Thymus (tissue), 11 donors: ENCODE measurements at regions not wholly inside any gene's neighbourhood (a gene's known extent, or its start where the extent isn't known, plus 50 kb on each side); places are given as distances from the start of the nearest gene placed in this dataset.

Experiments used
- DNase-seq, 9 donors: peaks; one replicate each; pipeline ENCODE4 v3.0.0-alpha.2; 2013; ENCODE audit warnings: low spot score in 9 of 9, low read depth in 6 of 9, missing footprints in 1 of 9
- H3K27ac ChIP-seq, 2 donors: one replicate each; pipeline ENCODE4 v1.5.1; 2013; ENCODE audit warnings: control low read depth in 1 of 2, low read depth in 1 of 2, low read length in 1 of 2, mild to moderate bottlenecking in 1 of 2, moderate library complexity in 1 of 2
- H3K27me3 ChIP-seq, 2 donors: one replicate each; pipeline ENCODE4 v1.5.1; 2013; ENCODE audit warnings: low read length in 1 of 2; ENCODE audit not compliant: control insufficient read depth in 2 of 2, insufficient read depth in 1 of 2
- H3K36me3 ChIP-seq, 2 donors: one replicate each; pipeline ENCODE4 v1.5.1; 2013; ENCODE audit warnings: low read length in 1 of 2, mild to moderate bottlenecking in 1 of 2, moderate library complexity in 1 of 2; ENCODE audit not compliant: control insufficient read depth in 2 of 2, insufficient read depth in 2 of 2
- H3K4me1 ChIP-seq, 2 donors: one replicate each; pipeline ENCODE4 v1.5.1; 2013; ENCODE audit warnings: low read length in 2 of 2; ENCODE audit not compliant: control insufficient read depth in 2 of 2, insufficient read depth in 2 of 2
- H3K4me3 ChIP-seq, 2 donors: one replicate each; pipeline ENCODE4 v1.5.1; 2013; ENCODE audit warnings: low read length in 2 of 2, control low read depth in 1 of 2, mild to moderate bottlenecking in 1 of 2
- H3K9me3 ChIP-seq, 2 donors: one replicate each; pipeline ENCODE4 v1.5.1; 2013; ENCODE audit warnings: low read length in 1 of 2, mild to moderate bottlenecking in 1 of 2; ENCODE audit not compliant: control insufficient read depth in 2 of 2, insufficient read depth in 1 of 2
- WGBS: extraction: QIAGEN DNeasy Blood & Tissue Kit; methylation state at CpG from one replicate; pipeline ENCODE4 v1.1.7; 2013; 5-methylcytosine and 5-hydroxymethylcytosine counted together
- donor health status: healthy.

GRCh38 chr1:4027008-4027407 is 126.9 kb upstream of the C1orf174 start:
- no peak overlapping the region for H3K27ac ChIP-seq
- no peaks in the 10 kb centered on the region for H3K36me3 ChIP-seq
- H3K4me3 ChIP-seq, result no peak overlapping the region
- H3K4me1 ChIP-seq, result peaks cover 3 to 4% of the 10 kb centered on the region in 2 donors
- no peak for DNase-seq
- H3K27me3 ChIP-seq, result no peaks in the 10 kb centered on the region
- 90% methylated on average over 11 of the region's 11 CpGs for WGBS
- H3K9me3 ChIP-seq, result no peaks in the 10 kb centered on the region

- WGBS, result 55% methylated on average over 16 of the region's 16 CpGs
- DNase-seq, result peak in 4 of 9 donors; percentile 36 to 65 (median 55)
- Histone ChIP-seq H3K4me1 (peaks cover 3 to 4% of the 10 kb centered on the region in 2 donors), H3K27ac (no peak overlapping the region), H3K9me3 (no peaks in the 10 kb centered on the region), H3K36me3 (no peaks in the 10 kb centered on the region), H3K27me3 (no peaks in the 10 kb centered on the region), H3K4me3 (no peak overlapping the region)
Measured at GRCh38 chr1:4027492-4028138, 127.5 kb upstream of the C1orf174 start.

- H3K4me3 ChIP-seq, result no peak overlapping the region
- WGBS, result 92% methylated on average over 6 of the region's 6 CpGs
- H3K36me3 ChIP-seq, result no peaks in the 10 kb centered on the region
- H3K27ac ChIP-seq, result no peak overlapping the region
- no peaks in the 10 kb centered on the region for H3K9me3 ChIP-seq
- no peak for DNase-seq
- H3K4me1 ChIP-seq, result peaks cover 3 to 4% of the 10 kb centered on the region in 2 donors
- no peaks in the 10 kb centered on the region for H3K27me3 ChIP-seq
Measured at GRCh38 chr1:4028139-4028501, 128.0 kb upstream of the C1orf174 start.

GRCh38 chr1:4029376-4029775 is 129.3 kb upstream of the C1orf174 start:
- no peaks in the 10 kb centered on the region for H3K27me3 ChIP-seq
- H3K36me3 ChIP-seq, result no peaks in the 10 kb centered on the region

GRCh38 chr1:4032571-4032970 is 132.5 kb upstream of the C1orf174 start:
- WGBS, result 59% methylated on average over 6 of the region's 6 CpGs
- no peaks in the 10 kb centered on the region for H3K9me3 ChIP-seq
- H3K4me3 ChIP-seq, result no peak overlapping the region
- no peak overlapping the region for H3K27ac ChIP-seq
- no peaks in the 10 kb centered on the region for H3K36me3 ChIP-seq
- no peak for DNase-seq
- H3K27me3 ChIP-seq, result no peaks in the 10 kb centered on the region
- H3K4me1 ChIP-seq, result peaks cover 3 to 4% of the 10 kb centered on the region in 2 donors

More at GRCh38 chr1:4029376-4029775, 129.3 kb upstream of the C1orf174 start:
- Histone ChIP-seq H3K9me3 (no peaks in the 10 kb centered on the region), H3K27ac (no peak overlapping the region), H3K4me1 (peaks cover 3 to 4% of the 10 kb centered on the region in 2 donors), H3K4me3 (no peak overlapping the region)
- DNase-seq, result no peak

- Histone ChIP-seq H3K9me3 (no peaks in the 10 kb centered on the region), H3K36me3 (no peaks in the 10 kb centered on the region), H3K27ac (no peak overlapping the region), H3K4me1 (no peaks in the 10 kb centered on the region), H3K27me3 (no peaks in the 10 kb centered on the region), H3K4me3 (no peak overlapping the region)
- 91% methylated on average over 14 of the region's 14 CpGs for WGBS
- DNase-seq, result no peak
Measured at GRCh38 chr1:4033129-4033676, 133.1 kb upstream of the C1orf174 start.

GRCh38 chr1:4033713-4034112 is 133.6 kb upstream of the C1orf174 start:
- no peak overlapping the region for H3K4me3 ChIP-seq
- no peaks in the 10 kb centered on the region for H3K9me3 ChIP-seq
- no peaks in the 10 kb centered on the region for H3K4me1 ChIP-seq
- no peaks in the 10 kb centered on the region for H3K27me3 ChIP-seq
- no peaks in the 10 kb centered on the region for H3K36me3 ChIP-seq
- no peak for DNase-seq
- no peak overlapping the region for H3K27ac ChIP-seq
- WGBS, result 66% methylated on average over 8 of the region's 8 CpGs

GRCh38 chr1:4034318-4034887 is 134.3 kb upstream of the C1orf174 start:
- H3K27me3 ChIP-seq, result no peaks in the 10 kb centered on the region
- H3K4me1 ChIP-seq, result no peaks in the 10 kb centered on the region
- no peaks in the 10 kb centered on the region for H3K9me3 ChIP-seq
- H3K36me3 ChIP-seq, result no peaks in the 10 kb centered on the region
- no peak overlapping the region for H3K27ac ChIP-seq
- no peak overlapping the region for H3K4me3 ChIP-seq
- WGBS, result 79% methylated on average over 8 of the region's 8 CpGs
- DNase-seq, result no peak

- Histone ChIP-seq H3K27ac (no peak overlapping the region), H3K9me3 (no peaks in the 10 kb centered on the region), H3K4me1 (peaks cover 4 to 16% of the 10 kb centered on the region in 2 donors), H3K27me3 (no peaks in the 10 kb centered on the region), H3K4me3 (no peak overlapping the region), H3K36me3 (no peaks in the 10 kb centered on the region)
- 42% methylated on average over 5 of the region's 5 CpGs for WGBS
- no peak for DNase-seq
Measured at GRCh38 chr1:4044967-4045366, 144.9 kb upstream of the C1orf174 start.
